ENCODE measurements at regions not wholly inside any gene's neighbourhood (a gene's known extent, or its start where the extent isn't known, plus 50 kb on each side); places are given as distances from the start of the nearest gene placed in this dataset.

DNA sequence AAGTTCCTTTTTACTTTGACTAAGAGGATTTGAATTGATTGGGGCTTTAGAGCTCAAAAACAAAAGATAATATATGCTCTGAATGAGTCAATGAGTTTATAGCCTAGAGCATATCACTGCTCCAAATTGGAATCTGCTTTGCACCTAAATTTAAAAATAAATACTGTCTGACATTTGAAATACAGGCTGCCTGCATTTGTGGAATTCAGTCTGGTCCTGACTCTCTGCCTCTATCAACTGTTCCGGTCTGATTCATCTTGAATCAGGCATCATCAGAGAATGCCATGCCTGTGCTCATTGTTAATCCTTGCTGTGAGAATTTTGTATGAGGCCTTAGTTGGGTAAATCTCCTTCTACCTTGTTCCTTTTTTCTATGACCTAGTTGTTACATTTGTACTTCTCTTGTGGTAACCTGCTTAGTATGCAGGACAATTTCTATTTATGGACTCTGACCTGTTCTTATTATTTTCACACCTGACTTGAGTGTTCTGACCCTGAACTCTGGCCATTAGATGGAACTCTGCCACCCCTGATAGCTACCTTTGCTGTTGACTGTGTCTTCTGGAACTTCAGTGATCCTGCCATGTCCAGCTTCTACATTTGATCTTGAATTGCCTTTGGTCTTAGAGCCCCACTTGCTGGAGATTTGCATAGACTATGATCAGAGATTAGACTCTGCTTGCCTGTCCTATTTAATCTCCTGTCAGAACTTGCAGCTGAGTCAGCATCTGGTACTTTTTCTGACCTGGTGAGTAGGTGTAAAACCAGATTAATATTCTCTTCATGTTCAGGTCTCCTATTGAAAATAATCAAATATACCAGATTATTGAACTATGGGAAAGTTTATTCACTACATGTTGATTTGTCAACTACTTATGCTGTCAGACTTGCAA is 442.7 kb upstream of the HS3ST5 start:
- DNase-seq (ENCODE audit: low spot score): no peak

DNA sequence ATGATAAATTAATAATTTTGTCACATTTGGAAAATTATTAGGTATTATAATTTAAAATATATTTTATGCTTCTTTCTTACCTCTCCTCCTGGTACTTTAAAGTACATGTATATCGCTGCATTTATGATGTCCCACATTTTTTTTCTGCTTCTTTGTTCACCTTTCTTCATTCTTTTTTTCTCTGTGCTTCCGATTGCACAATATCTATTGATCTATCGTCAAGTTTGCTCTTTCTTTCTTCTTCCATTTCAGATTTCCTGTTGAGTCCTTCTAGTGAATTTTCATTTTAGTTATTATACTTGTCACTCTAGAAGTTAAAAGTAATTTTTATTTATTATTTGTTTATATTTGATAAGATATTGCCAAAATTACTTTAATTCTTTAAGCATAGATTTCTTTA is 441.0 kb upstream of the HS3ST5 start:
- no peak for DNase-seq (ENCODE audit: low spot score)

DNA sequence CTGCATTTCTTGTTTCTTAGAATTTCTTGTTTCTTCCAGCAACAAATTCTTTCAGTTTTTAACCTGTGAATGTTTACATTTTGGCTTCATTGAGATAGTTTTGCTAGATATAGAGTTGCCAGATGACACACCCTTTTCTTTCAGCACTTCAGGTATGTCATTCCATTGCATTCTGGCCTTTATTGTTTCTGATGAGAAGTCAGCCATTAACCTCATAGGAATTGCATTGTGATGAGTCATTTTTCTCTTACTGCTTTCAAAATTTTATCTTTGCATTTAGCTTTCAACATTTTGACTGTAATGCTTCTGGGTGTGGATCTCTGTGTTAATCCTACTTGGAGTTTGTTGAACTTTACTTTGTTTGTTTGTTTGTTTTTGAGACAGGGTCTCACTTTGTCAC is 440.3 kb upstream of the HS3ST5 start:
- DNase-seq (ENCODE audit: low spot score): no peak

DNA sequence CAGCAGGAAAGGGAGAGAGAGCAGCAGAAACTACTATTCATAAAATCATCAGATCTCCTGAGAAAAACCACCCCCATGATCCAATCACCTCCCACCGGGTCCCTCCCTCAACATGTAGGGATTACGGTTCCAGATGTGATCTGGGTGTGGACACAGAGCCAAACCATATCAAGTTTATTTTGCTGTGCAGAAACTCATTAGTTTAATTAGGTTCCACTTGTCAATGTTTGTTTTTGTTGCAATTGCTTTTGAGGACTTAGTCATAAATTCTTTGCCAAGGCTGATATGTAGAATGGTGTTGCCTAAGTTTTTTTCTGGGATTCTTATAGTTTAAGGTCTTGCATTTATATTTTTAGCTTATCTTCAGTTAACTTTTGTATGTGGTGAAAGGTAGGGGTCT is 422.0 kb upstream of the HS3ST5 start:
- no peak for DNase-seq (ENCODE audit: low spot score)

DNA sequence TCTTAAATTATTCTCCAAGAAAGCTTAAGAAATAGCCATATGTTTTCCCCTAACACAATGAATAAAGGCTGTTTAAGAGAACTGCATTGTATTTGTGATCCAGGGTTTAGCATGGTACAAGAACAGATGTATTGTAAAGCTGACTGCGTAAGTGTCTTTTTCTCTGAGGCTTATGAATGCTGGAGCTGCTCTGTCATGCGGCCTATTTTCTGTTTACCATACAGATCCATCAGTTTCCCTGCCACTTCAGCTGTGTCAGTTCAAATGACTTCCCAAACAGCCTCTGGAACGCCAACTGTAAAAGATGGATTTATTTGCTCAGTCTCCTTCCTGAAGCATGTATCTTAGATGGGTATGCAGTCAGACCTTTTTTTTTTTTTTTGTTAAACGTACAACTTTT is 419.3 kb upstream of the HS3ST5 start:
- no peak for DNase-seq (ENCODE audit: low spot score)

DNA sequence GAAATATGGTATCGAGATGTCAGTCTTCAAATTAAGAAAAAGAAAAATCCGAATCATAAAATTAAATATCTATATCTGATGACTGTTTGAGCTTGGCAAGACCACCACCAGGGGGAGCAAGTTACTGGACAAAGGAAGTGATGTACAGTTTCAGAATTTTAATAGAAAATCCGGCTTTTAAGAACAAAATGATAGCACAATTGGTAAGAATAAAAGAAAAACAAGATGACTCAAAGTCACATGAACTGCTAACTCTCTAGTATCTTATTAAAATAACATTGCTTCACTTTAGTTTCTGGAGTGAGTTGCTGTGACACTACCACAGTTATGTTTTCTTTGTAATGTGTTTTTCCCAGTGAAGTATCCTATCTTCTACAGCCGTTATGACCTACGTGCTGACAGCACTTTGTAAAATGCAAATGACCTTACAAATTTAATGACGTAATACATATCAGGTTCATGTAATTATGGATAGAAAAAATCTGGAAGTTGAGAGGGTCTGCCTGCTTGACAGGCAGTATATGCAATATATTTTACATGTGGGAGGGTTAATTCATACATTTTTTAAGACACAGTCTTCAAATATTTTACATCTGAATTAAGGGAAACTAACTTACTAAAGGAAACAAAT is 405.3 kb upstream of the HS3ST5 start:
- DNase-seq (ENCODE audit: low spot score): no peak

DNA sequence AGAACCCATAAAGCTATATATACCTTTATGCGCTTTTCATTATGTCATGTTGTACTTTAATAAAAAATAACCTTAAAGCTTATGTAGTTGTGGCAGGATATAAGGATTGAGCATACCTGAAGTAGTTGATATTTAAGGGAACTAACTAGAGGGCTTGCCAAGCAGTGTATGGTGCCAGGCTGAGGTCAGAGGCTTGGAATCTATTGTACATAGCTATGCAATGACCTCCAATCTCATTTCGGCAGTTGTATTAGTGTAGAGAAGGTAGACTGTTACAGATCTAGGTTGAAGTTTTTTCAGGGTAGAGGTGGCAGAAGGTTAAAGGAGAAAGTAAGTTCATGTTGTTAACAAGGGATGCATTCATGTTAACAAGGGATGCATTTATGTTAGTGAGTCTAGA is 397.7 kb upstream of the HS3ST5 start:
- no peak for DNase-seq (ENCODE audit: low spot score)

DNA sequence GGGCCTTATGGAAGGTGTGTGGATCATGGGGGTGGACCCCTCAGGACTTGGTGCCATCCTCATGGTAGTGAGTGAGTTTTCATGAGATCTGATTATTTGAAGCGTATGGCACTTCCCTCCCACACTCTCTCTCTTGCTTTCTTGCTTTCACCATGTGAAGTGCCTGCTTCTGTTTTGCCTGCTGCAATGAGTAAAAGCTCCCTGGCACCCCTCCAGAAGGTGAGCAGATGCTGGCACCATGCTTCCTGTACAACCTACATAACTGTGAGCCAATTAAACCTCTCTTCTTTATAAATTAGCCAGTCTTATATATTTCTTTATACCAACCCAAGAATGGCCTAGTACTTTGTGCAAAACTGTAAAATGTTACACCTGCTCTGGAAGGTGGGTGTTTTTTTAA is 396.8 kb upstream of the HS3ST5 start:
- no peak for DNase-seq (ENCODE audit: low spot score)

DNA sequence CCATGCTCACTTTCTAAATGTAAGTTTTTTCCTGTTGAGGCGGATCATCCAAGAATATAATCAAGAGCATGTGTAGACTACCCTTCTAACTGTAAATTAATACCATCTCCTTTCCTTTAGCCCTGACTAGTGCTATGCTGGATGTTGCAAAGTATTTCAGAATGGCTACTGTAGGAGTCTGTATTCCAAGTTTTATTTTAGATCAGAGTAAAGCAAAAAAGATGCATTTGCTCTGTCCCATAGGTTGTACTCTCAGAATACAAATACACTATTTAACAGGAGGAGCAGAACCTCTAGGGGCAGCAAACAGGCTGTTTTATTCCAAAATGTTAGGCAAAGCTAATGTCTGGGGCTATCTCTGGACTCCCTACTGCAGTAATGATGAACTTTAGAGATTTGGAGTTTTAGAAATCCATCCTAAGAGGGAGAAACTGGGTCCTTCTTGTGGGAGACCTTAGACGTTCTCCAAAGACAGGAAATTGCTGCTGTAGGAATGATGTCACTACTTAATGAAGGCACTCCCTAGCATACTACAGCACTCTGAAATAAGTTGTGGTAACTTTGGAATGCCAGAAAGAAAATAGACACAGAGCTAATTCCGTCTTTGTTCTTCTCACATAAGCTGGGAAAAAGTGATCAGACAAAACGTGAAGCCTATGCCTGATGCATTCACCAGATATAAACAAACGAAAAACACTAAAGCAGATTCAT is 392.4 kb upstream of the HS3ST5 start:
- no peak for DNase-seq (ENCODE audit: low spot score)

DNA sequence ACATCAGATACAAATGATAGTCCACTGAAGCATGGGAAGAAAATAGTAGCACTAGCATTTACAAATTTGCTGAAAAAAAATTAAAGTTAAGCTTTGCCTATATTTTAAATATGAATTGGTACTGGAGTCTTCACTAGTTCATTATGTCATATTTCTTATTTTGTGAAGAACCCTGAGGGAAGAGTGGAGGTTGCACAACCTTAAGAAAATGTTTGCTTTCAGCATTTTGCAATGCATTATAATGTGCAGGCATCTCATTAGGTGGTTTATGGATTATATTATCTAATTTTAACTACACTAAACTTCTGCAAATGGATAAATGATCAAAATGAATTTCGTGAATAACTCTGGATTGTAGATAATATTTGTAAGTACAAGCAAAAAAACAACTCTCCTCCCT is 390.8 kb upstream of the HS3ST5 start:
- DNase-seq (ENCODE audit: low spot score): no peak

DNA sequence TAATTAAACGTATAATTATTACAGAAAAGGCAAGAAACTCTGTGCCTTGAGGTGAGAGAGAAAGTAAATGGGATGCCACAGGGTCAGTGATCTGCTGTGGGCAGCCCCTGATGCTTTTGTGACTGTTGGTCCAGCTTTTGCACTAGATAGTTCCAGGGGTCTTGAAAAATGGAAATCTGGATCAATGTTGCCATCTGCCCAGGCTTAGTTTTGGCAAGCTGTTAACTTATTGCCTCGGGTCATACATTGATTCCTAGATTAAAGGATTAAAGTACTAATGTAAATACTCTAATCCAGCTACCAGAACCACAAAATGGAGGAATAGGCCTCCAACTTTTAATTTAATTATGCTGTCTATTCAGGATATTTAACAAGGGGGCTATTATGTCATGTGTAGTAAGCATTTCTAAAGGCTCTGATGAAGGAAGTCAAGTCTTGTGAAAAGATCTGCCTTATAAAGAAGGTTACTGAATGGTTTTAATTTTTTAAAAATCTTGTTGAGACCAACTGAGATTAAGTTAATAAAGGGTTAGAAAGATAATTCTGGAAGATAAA is 376.0 kb upstream of the HS3ST5 start:
- DNase-seq (ENCODE audit: low spot score): no peak

DNA sequence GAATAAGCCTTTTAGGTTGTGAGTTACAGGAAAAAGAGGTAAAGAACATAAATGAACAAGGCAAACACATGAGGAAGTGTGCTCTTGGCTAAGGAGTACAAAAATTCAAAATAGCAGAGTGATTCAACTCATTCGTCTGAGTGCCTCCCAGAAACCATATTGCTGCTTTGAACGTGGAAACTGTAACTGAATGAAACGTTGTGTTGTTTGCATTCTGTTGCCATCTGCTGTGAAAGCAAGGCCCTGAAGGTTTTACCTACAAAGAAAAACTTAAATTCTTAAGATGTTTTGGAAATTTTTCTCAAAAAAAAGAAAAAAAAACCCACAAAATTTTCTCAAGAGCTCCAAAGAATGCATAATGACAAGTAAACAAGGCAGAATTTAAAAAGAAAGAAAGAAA is 375.4 kb upstream of the HS3ST5 start:
- DNase-seq (ENCODE audit: low spot score): no peak

DNA sequence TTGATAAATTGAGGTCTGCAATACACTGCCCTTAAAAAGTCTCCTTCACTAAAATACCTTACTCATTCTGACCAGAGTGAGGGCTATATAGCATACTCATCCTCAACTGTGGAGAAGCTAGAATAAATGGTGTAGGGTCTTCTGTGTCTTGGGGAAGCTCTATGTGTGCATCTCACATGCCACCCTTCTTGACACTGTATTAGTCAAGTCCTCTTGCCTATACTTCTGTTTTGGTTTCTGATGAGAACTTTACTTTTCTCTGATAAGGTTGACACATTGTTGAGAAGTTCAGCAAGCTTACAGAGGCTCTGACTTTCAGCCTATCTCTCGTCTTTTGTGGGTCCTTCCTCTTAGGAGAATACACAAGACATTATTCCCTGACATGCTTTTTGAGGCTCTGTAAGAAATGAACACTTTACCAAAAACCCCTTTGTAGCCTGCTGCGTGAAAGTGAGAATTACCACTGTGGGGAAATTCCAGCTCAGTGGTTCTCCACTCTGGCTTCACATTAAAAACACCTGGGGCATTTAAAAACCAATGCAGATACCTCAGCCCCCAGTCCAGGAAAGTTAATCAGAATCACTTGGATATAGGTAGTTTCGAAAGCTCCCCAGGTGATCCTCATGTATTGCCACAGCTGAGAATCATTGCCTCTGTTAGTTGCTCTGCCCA is 372.1 kb upstream of the HS3ST5 start:
- no peak for DNase-seq (ENCODE audit: low spot score)

DNA sequence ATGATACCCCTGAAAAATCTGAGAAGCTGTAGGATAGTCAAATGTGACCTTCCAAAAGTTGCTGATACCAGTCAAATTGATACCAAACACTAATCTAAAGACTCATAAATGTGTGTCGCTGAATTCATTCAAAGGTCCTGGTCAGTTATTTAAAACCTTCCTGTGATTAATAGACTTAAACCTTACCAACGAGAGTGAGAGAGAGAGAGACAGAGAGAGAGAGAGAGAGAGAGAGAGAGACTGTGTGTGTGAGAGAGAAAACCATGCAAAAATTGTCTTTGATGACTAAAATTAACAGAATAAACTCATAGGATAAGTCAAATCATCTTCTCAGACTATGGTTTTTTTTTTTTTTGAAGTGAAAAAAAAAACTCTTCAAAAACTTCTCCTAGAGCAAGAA is 370.9 kb upstream of the HS3ST5 start:
- no peak for DNase-seq (ENCODE audit: low spot score)

DNA sequence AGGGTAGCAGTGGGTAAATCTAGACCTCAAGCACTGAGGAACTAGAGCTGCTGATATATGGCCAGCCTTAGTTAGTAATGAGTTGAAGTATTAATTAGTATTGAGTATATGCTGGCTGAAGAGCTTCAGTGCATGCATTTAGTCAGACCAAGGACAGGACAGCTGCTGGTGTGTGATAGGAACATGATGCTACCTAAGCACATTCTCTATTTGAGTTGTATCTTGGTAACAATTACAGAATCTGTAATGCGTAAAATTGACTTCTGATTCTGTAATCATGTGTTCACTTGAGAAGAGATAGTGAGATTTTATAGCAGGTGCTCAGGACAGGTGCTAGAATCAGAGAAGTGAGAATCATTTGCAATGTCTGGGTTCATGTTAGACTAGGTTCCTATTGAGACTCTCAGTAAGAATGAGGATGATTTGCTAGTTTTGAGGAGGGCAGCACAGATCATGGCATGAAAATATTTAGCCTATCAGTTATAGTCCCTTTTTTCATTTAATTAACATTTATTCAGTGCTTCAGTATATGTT is 369.4 kb upstream of the HS3ST5 start:
- no peak for DNase-seq (ENCODE audit: low spot score)

DNA sequence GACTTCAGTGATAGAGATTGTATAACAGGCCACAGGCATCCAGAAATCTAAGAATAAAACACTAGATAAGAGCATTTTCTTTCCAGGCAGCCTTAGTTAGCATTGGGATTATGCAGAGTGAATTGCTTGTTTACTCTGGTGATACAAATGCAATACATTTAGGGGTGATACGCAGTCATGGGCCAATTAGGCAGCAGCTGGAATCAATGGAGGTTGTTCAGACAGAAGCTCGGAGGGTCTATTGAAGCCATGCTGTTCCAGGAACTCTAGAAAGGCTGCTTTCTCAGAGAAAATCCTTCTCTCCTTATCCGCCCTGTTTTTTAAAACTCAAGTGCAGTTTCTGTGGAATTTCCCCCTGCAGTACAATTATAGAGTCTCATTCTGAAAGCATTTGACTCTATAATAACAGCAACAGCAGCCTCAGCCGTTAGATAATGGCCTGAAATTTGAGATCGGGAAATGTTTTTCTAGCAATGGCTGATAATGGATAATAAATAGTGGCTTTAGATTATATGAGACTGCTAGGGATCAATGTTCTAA is 364.3 kb upstream of the HS3ST5 start:
- no peak for DNase-seq (ENCODE audit: low spot score)

DNA sequence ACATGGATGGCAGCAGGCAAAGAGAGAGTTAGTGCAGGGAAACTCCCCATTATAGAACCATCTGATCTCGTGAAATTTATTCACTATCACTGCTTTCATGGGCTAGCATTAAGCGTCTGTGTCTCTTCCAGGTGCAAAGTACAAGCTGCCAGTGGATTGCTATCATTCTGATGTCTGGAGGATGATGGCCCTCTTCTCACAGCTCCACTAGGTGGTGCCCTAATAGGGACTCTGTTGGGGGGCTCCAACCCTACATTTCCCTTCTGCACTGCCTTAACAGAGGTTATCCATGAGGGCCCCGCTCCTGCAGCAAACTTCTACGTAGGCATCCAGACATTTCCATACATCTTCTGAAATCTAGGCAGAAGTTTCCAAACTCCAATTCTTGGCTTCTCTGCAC is 347.8 kb upstream of the HS3ST5 start:
- no peak for DNase-seq (ENCODE audit: low spot score)

DNA sequence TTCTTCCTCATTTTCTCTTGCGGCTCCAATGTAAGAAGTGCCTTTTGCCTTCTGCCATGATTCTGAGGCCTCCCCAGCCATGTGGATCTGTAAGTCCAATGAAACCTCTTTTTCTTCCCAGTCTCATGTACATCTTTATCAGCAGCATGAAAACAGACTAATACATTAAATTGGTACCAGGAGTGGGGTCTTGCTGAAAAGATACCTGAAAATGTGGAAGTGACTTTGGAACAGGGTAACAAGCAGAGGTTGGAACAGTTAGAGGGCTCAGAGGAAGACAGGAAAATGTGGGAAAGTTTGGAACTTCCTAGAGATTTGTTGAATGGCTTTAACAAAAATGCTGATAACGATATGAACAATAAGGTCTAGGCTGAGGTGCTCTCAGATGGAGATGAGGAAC is 316.7 kb upstream of the HS3ST5 start:
- no peak for DNase-seq (ENCODE audit: low spot score)

DNA sequence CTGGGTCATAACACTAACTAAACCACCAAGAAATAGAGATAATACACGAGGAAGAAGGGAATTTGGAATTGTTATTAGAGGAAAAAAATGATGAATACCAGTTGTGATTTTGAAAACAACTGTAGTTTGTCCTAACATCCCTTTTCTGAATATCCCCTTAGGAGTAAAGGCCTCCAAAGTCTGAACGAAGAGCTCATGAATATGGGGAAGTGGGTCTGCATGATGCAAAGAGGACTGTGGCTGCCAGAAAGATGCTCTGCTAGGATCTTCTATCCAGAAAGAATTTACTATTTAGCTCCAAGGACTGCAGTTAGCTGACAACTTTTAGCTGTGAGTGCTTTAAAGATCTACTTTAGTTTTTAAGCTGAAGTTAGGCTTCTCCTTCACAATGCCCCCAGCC is 308.8 kb upstream of the HS3ST5 start:
- DNase-seq (ENCODE audit: low spot score): no peak

DNA sequence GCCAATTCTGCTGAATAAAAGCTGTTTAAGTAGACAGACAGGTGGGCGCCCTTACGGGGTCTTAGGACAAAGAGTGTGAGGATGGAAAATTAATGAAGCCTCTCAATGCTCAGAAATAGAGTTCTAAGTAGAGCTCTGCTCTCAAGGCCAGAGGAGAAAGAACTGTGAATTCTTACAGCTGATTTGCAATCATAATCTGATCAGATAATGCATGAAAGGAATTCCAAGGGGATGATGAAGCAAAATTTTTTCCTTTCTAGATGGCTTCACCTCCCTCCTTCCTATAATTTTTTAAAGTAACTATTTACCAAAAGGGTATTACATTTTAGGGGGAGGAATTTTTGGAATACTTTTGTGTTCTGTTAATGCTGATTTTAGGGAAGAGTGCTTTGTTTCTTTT is 308.1 kb upstream of the HS3ST5 start:
- DNase-seq (ENCODE audit: low spot score): no peak

DNA sequence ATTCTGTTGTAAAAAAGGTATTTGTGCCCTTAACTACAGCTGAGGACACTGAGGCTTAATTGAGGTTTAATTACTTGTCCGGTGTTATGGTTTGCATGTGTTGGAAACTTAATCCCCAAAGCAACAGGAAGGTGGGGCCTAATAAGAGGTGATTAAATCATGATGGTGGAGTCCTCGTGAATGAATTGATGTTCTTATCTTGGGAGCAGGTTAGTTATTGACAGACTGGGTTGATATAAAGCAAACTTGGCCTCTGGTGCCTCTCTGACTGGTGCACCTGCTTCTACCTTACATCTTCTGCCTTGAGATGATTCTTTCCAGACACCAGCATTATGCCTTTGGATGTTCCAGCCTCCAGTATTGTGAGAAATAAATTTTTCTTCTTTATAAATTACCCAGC is 306.5 kb upstream of the HS3ST5 start:
- DNase-seq (ENCODE audit: low spot score): no peak

DNA sequence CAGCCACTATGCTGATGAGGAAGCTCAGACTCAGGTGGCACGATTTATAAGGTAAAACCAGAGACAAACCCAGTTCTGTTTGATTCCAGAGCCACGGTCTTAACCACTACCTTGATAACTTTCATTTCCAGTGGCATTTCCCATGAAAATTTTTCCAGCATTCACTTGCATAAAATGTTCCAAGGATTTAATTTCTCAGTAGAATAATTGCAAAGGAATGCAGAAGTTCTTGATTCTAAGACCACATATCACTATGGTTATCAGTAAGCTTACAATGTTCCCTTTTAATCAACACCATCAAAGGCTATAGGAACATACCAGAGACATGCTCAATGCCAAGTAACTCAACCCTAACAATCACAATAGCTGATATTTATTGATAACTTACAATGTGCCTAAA is 306.0 kb upstream of the HS3ST5 start:
- DNase-seq (ENCODE audit: low spot score): no peak
